A673 (cell line): ENCODE measurements at regions not wholly inside any gene's neighbourhood (a gene's known extent, or its start where the extent isn't known, plus 50 kb on each side); places are given as distances from the start of the nearest gene placed in this dataset.

ENCODE experiments used
- BruUV-seq: library from RNA; stranded (reverse); fragments of 400-500 nt; replicated peaks from 2 replicates; lab custom pipeline; 2021; lab: Mats Ljungman, UMichigan
- CTCF ChIA-PET: fragments of 300-600 bp; sonication (Branson Sonifier 250); formaldehyde crosslinking; loops from one replicate; lab custom pipeline; 2022; ENCODE audit warnings: antibody characterized with exemption; lab: Charles Lee
- POLR2A ChIA-PET: fragments of 300-600 bp; sonication (Branson Sonifier 250); formaldehyde crosslinking; loops from one replicate; lab custom pipeline; 2022; ENCODE audit warnings: antibody characterized with exemption; ENCODE audit not compliant: low non-redundant PET; lab: Charles Lee
- DNase-seq: peaks from one replicate; pipeline ENCODE4 v3.0.0-alpha.2; 2015; ENCODE audit warnings: low spot score
- H3K27ac ChIP-seq: fragments of 200-600 bp; sonication (generic); 2 replicates; pipeline ENCODE4 v1.5.1; 2016; ENCODE audit warnings: mixed run types, low read depth, mild to moderate bottlenecking, mixed read lengths, antibody characterized with exemption, low read length; ENCODE audit not compliant: poor library complexity, severe bottlenecking
- H3K27me3 ChIP-seq: fragments of 200-600 bp; sonication (generic); replicated peaks from 2 replicates; pipeline ENCODE4 v1.6.1; 2017; ENCODE audit warnings: mixed run types, low read depth, mild to moderate bottlenecking, mixed read lengths, antibody characterized with exemption, low read length; ENCODE audit not compliant: insufficient read depth, poor library complexity
- H3K36me3 ChIP-seq: fragments of 200-600 bp; sonication (generic); 2 replicates; pipeline ENCODE4 v1.6.1; 2016; ENCODE audit warnings: mixed run types, mild to moderate bottlenecking, mixed read lengths, antibody characterized with exemption, low read length; ENCODE audit not compliant: insufficient read depth, poor library complexity, severe bottlenecking
- H3K4me1 ChIP-seq: fragments of 200-600 bp; sonication (generic); 2 replicates; pipeline ENCODE4 v1.6.1; 2017; ENCODE audit warnings: mixed run types, mild to moderate bottlenecking, mixed read lengths, antibody characterized with exemption, low read length; ENCODE audit not compliant: insufficient read depth, poor library complexity, severe bottlenecking
- H3K4me3 ChIP-seq: fragments of 200-600 bp; sonication (generic); 2 replicates; pipeline ENCODE4 v1.5.1; 2016; ENCODE audit warnings: low read depth, mixed run types, mild to moderate bottlenecking, mixed read lengths, low read length; ENCODE audit not compliant: poor library complexity, severe bottlenecking
- H3K9me3 ChIP-seq: fragments of 200-600 bp; sonication (generic); 2 replicates; pipeline ENCODE4 v1.6.1; 2016; ENCODE audit warnings: mixed run types, low read depth, mild to moderate bottlenecking, mixed read lengths, antibody characterized with exemption, low read length; ENCODE audit not compliant: poor library complexity, severe bottlenecking
- CTCF ChIP-seq: fragments of 300-800, 200-600 bp; sonication (generic); conservative IDR thresholded peaks from 2 replicates; pipeline ENCODE4 v1.5.1; 2017; ENCODE audit warnings: low read depth, mild to moderate bottlenecking, antibody characterized with exemption, low read length, moderate library complexity, mixed read lengths
- EZH2 ChIP-seq: fragments of 200-600 bp; sonication (generic); IDR thresholded peaks from 2 replicates; pipeline ENCODE4 v1.6.1; 2017; ENCODE audit warnings: borderline replicate concordance, low read depth, mild to moderate bottlenecking, mixed read lengths, antibody characterized with exemption, low read length; ENCODE audit not compliant: poor library complexity, severe bottlenecking
- intact Hi-C: fragments of 100-400 bp; cut with micrococcal nuclease; formaldehyde crosslinking; loops from one replicate; pipeline ENCODE4 v1.10.0; 2022; ENCODE audit not compliant: unreplicated experiment

- no peak overlapping the region for H3K27ac ChIP-seq
- ChIA-PET CTCF (no interaction called here), POLR2A (no interaction called here)
- no peak overlapping the region for H3K4me3 ChIP-seq
- no peak for DNase-seq
- H3K27me3 ChIP-seq, result no peaks in the 10 kb centered on the region
- no TSS peak for BruUV-seq
- intact Hi-C loops, result no loop called here
- H3K9me3 ChIP-seq, result no peaks in the 10 kb centered on the region
- H3K4me1 ChIP-seq, result no peaks in the 10 kb centered on the region
- no peaks in the 10 kb centered on the region for H3K36me3 ChIP-seq
- no peak for TF ChIP-seq EZH2
- no peak for TF ChIP-seq CTCF
These were observed 151.5 kb upstream of the SMC2 start for GRCh38 chr9:103942651-103943050.

- H3K9me3 ChIP-seq, result peaks cover 3% of the 10 kb centered on the region
- no peak overlapping the region for H3K27ac ChIP-seq
- H3K36me3 ChIP-seq, result no peaks in the 10 kb centered on the region
- H3K4me1 ChIP-seq, result no peaks in the 10 kb centered on the region
- POLR2A ChIA-PET, result no interaction called here
- no peak overlapping the region for H3K4me3 ChIP-seq
- no peaks in the 10 kb centered on the region for H3K27me3 ChIP-seq
- BruUV-seq, result no TSS peak
- intact Hi-C loops, result no loop called here
- peak; percentile 5 for DNase-seq
- TF ChIP-seq CTCF (no peak), EZH2 (no peak)
- CTCF ChIA-PET, result no interaction called here
These were observed 145.0 kb upstream of the SMC2 start for GRCh38 chr9:103949096-103949495.

GRCh38 chr9:103977163-103977562 lies 116.9 kb upstream of the SMC2 start:
- POLR2A ChIA-PET, result no interaction called here
- Histone ChIP-seq H3K4me1 (no peaks in the 10 kb centered on the region), H3K4me3 (no peak overlapping the region), H3K9me3 (no peaks in the 10 kb centered on the region), H3K36me3 (no peaks in the 10 kb centered on the region), H3K27ac (no peak overlapping the region), H3K27me3 (no peaks in the 10 kb centered on the region)
- DNase-seq, result no peak
- no peak for TF ChIP-seq CTCF
- CTCF ChIA-PET, result no interaction called here
- no TSS peak for BruUV-seq
- intact Hi-C loops, result no loop called here
